ENCODE measurements at regions not wholly inside any gene's neighbourhood (a gene's known extent, or its start where the extent isn't known, plus 50 kb on each side); places are given as distances from the start of the nearest gene placed in this dataset.

GRCh38 chr7:46145412-46145811 is 224.3 kb upstream of the IGFBP3 start:
- no peak for DNase-seq

- DNase-seq, result no peak
Measured at GRCh38 chr7:46143949-46144917, 223.2 kb upstream of the IGFBP3 start.

- DNase-seq, result no peak
Measured at GRCh38 chr7:46143421-46143820, 222.3 kb upstream of the IGFBP3 start.

GRCh38 chr7:46139079-46139478 is 218.0 kb upstream of the IGFBP3 start:
- no peak for DNase-seq

- no peak for DNase-seq
Measured at GRCh38 chr7:46137725-46138124, 216.7 kb upstream of the IGFBP3 start.

- DNase-seq, result no peak
Measured at GRCh38 chr7:46135557-46135956, 214.5 kb upstream of the IGFBP3 start.

- DNase-seq, result no peak
Measured at GRCh38 chr7:46134795-46135194, 213.7 kb upstream of the IGFBP3 start.

GRCh38 chr7:46134385-46134784 is 213.3 kb upstream of the IGFBP3 start:
- DNase-seq, result no peak

GRCh38 chr7:46133751-46134150 is 212.7 kb upstream of the IGFBP3 start:
- DNase-seq, result no peak

GRCh38 chr7:46133072-46133471 is 212.0 kb upstream of the IGFBP3 start:
- DNase-seq, result no peak

- DNase-seq, result no peak
Measured at GRCh38 chr7:46131916-46132795, 211.1 kb upstream of the IGFBP3 start.

- no peak for DNase-seq
Measured at GRCh38 chr7:46129831-46130230, 208.8 kb upstream of the IGFBP3 start.

- DNase-seq, result no peak
Measured at GRCh38 chr7:46127814-46128213, 206.7 kb upstream of the IGFBP3 start.

- DNase-seq, result no peak
Measured at GRCh38 chr7:46126675-46127300, 205.7 kb upstream of the IGFBP3 start.

- DNase-seq, result no peak
Measured at GRCh38 chr7:46123756-46124343, 202.8 kb upstream of the IGFBP3 start.

GRCh38 chr7:46115410-46115809 is 194.3 kb upstream of the IGFBP3 start:
- no peak for DNase-seq

GRCh38 chr7:46109437-46109836 is 188.4 kb upstream of the IGFBP3 start:
- no peak for DNase-seq

GRCh38 chr7:46108272-46108671 is 187.2 kb upstream of the IGFBP3 start:
- DNase-seq, result no peak

- DNase-seq, result no peak
Measured at GRCh38 chr7:46107610-46108217, 186.6 kb upstream of the IGFBP3 start.

GRCh38 chr7:46100521-46100920 is 179.4 kb upstream of the IGFBP3 start:
- no peak for DNase-seq

GRCh38 chr7:46099076-46099475 is 178.0 kb upstream of the IGFBP3 start:
- no peak for DNase-seq

GRCh38 chr7:46091071-46091470 is 170.0 kb upstream of the IGFBP3 start:
- DNase-seq, result no peak

Measured in NCI-H2171 treated with DMSO at 0.1 percent for 48 hours (cell line).